Muscle layer of duodenum (tissue), 2 donors: ENCODE measurements at regions not wholly inside any gene's neighbourhood (a gene's known extent, or its start where the extent isn't known, plus 50 kb on each side); places are given as distances from the start of the nearest gene placed in this dataset.

ENCODE experiments used
- H3K27ac ChIP-seq: one replicate; pipeline ENCODE4 v1.7.0; 2013; ENCODE audit warnings: mild to moderate bottlenecking, low read length
- H3K27me3 ChIP-seq: one replicate; pipeline ENCODE4 v1.7.0; 2013; ENCODE audit warnings: low read depth, mild to moderate bottlenecking, control low read depth, low read length
- H3K36me3 ChIP-seq, 2 donors: one replicate each; pipeline ENCODE4 v1.7.0; 2013; ENCODE audit warnings: low read length in 2 of 2, control low read depth in 1 of 2, mild to moderate bottlenecking in 1 of 2; ENCODE audit not compliant: insufficient read depth in 2 of 2, control insufficient read depth in 1 of 2
- H3K4me1 ChIP-seq, 2 donors: one replicate each; pipeline ENCODE4 v1.7.0; 2013; ENCODE audit warnings: low read length in 2 of 2, mild to moderate bottlenecking in 2 of 2, control low read depth in 1 of 2, moderate library complexity in 1 of 2; ENCODE audit not compliant: insufficient read depth in 2 of 2, control insufficient read depth in 1 of 2
- H3K4me3 ChIP-seq, 2 donors: one replicate each; pipeline ENCODE4 v1.7.0; 2013; ENCODE audit warnings: low read length in 2 of 2, low read depth in 1 of 2, mild to moderate bottlenecking in 1 of 2
- H3K9me3 ChIP-seq, 2 donors: one replicate each; pipeline ENCODE4 v1.7.0; 2013; ENCODE audit warnings: low read length in 2 of 2, control low read depth in 1 of 2, mild to moderate bottlenecking in 1 of 2; ENCODE audit not compliant: control insufficient read depth in 1 of 2
- donor health status: healthy.

DNA sequence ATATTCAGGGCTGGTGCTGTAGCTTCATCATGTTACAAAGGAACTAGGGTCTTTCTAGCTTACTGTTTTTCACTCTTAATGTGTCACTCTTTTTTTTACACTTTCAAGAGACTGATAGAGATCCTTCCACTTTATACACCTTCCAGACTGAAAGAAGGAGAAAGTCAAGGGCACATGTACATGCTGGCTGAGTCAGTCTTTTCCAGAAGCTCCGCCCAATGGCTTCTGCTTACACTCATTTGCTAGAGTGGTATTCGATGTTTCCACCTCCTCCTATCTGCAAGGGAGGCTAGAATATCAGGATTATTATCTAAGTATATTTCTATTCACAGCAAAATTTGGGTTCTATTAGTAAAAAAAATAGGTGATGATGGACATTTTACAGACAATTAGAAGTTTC, 325.8 kb upstream of the OR4E1 start:
- Histone ChIP-seq H3K27ac (no peak overlapping the region), H3K9me3 (no peaks in the 10 kb centered on the region), H3K27me3 (no peaks in the 10 kb centered on the region), H3K4me3 (no peak overlapping the region), H3K36me3 (no peaks in the 10 kb centered on the region), H3K4me1 (no peaks in the 10 kb centered on the region)

- Histone ChIP-seq H3K27me3 (no peaks in the 10 kb centered on the region), H3K9me3 (no peaks in the 10 kb centered on the region), H3K36me3 (no peaks in the 10 kb centered on the region), H3K4me3 (no peak overlapping the region), H3K4me1 (no peaks in the 10 kb centered on the region), H3K27ac (no peak overlapping the region)
Measured at GRCh38 chr14:21997300-21997699, 323.7 kb upstream of the OR4E1 start.

GRCh38 chr14:21995332-21995731, 321.7 kb upstream of the OR4E1 start:
- Histone ChIP-seq H3K4me3 (no peak overlapping the region), H3K9me3 (no peaks in the 10 kb centered on the region), H3K27ac (no peak overlapping the region), H3K36me3 (no peaks in the 10 kb centered on the region), H3K4me1 (no peaks in the 10 kb centered on the region), H3K27me3 (no peaks in the 10 kb centered on the region)

GRCh38 chr14:21993837-21994236, 320.2 kb upstream of the OR4E1 start:
- Histone ChIP-seq H3K9me3 (no peaks in the 10 kb centered on the region), H3K4me1 (no peaks in the 10 kb centered on the region), H3K36me3 (no peaks in the 10 kb centered on the region), H3K27ac (no peak overlapping the region), H3K4me3 (no peak overlapping the region), H3K27me3 (no peaks in the 10 kb centered on the region)

GRCh38 chr14:21993070-21993469, 319.5 kb upstream of the OR4E1 start:
- H3K4me3 ChIP-seq = no peak overlapping the region
- no peak overlapping the region for H3K27ac ChIP-seq
- H3K4me1 ChIP-seq = no peaks in the 10 kb centered on the region
- no peaks in the 10 kb centered on the region for H3K9me3 ChIP-seq
- no peaks in the 10 kb centered on the region for H3K36me3 ChIP-seq
- H3K27me3 ChIP-seq = no peaks in the 10 kb centered on the region

- Histone ChIP-seq H3K9me3 (no peaks in the 10 kb centered on the region), H3K27me3 (no peaks in the 10 kb centered on the region), H3K27ac (no peak overlapping the region), H3K4me1 (no peaks in the 10 kb centered on the region), H3K36me3 (no peaks in the 10 kb centered on the region), H3K4me3 (no peak overlapping the region)
Measured at GRCh38 chr14:21991130-21991529, 317.5 kb upstream of the OR4E1 start.

- Histone ChIP-seq H3K36me3 (no peaks in the 10 kb centered on the region), H3K9me3 (no peaks in the 10 kb centered on the region), H3K4me3 (no peak overlapping the region), H3K27ac (no peak overlapping the region), H3K4me1 (no peaks in the 10 kb centered on the region), H3K27me3 (no peaks in the 10 kb centered on the region)
Measured at GRCh38 chr14:21990116-21990515, 316.5 kb upstream of the OR4E1 start.

DNA sequence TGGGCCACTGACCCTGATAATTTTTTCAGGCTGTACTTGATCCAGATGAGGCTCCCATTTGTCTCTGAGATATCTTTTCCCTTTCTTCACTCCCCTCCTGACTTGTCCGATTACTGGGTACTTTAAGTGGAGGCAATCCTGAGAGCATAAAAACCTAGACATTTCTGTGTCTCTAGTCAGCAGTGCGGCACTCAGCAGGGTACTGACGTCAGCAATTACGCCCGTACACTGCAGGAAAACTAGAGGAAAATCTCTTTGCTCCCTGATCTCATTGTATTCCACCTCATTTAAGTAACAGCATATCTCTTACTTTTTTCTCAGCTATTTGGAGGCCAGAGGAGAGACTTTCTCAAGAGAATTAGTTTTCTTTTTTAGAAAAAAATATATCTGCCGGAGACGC, 315.5 kb upstream of the OR4E1 start:
- Histone ChIP-seq H3K9me3 (no peaks in the 10 kb centered on the region), H3K27me3 (no peaks in the 10 kb centered on the region), H3K4me3 (no peak overlapping the region), H3K4me1 (no peaks in the 10 kb centered on the region), H3K36me3 (no peaks in the 10 kb centered on the region), H3K27ac (no peak overlapping the region)

- Histone ChIP-seq H3K36me3 (no peaks in the 10 kb centered on the region), H3K4me1 (no peaks in the 10 kb centered on the region), H3K4me3 (no peak overlapping the region), H3K9me3 (no peaks in the 10 kb centered on the region), H3K27ac (no peak overlapping the region), H3K27me3 (no peaks in the 10 kb centered on the region)
Measured at GRCh38 chr14:21988413-21988812, 314.8 kb upstream of the OR4E1 start.

DNA sequence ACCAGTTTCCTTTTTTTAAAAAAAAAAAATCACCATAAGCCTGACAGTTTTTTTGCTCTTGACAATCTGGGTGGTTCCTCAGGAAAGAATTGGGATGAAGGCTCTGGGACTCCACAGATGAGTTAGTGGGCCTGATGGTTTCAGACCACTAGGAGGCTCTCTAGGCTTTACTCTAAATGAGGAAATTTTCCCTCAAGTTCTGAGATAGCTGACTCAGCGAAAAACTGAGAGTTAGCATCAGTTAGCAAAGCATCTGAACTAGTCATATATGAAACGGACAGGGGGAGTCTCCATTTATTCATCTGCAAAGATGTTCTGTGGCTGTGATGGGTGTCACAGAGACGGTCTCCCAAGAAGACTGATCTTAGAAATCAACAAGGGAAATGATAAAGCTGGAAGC, 314.3 kb upstream of the OR4E1 start:
- Histone ChIP-seq H3K27me3 (no peaks in the 10 kb centered on the region), H3K36me3 (no peaks in the 10 kb centered on the region), H3K4me3 (no peak overlapping the region), H3K9me3 (no peaks in the 10 kb centered on the region), H3K27ac (no peak overlapping the region), H3K4me1 (no peaks in the 10 kb centered on the region)

GRCh38 chr14:21985081-21985480, 311.5 kb upstream of the OR4E1 start:
- Histone ChIP-seq H3K27ac (no peak overlapping the region), H3K36me3 (no peaks in the 10 kb centered on the region), H3K9me3 (no peaks in the 10 kb centered on the region), H3K4me3 (no peak overlapping the region), H3K27me3 (no peaks in the 10 kb centered on the region), H3K4me1 (no peaks in the 10 kb centered on the region)

- Histone ChIP-seq H3K27me3 (no peaks in the 10 kb centered on the region), H3K36me3 (no peaks in the 10 kb centered on the region), H3K9me3 (no peaks in the 10 kb centered on the region), H3K4me3 (no peak overlapping the region), H3K27ac (no peak overlapping the region), H3K4me1 (no peaks in the 10 kb centered on the region)
Measured at GRCh38 chr14:21978999-21979314, 305.3 kb upstream of the OR4E1 start.
